ENCODE measurements at regions not wholly inside any gene's neighbourhood (a gene's known extent, or its start where the extent isn't known, plus 50 kb on each side); places are given as distances from the start of the nearest gene placed in this dataset.

DNA sequence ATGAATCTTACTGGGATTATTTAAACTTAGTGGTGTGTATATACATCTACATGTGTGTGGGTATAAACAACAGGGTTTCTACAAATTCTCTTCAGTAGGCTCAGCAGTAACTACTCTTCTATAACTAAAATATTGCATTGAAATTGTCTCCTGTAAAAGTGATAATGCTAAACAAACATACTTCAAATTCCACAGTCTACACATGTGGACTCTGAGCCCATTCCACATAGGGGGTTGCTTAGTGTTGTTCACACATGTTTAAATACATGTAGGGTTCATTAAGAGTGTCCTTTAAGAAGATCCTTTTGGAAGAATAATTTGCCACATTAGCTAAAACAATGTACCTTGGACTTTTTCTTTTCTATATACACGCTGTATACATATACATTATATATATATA, 152.8 kb upstream of the VRK2 start (continued):
- TF ChIP-seq ZZZ3 (CRISPR knock-in tag; IDR thresholded peaks at IDR 0.05; ENCODE audit: borderline replicate concordance) (no peak), HCFC1 (IDR thresholded peaks at IDR 0.05; ENCODE audit: low read depth, low read length) (no peak), SOX5 (CRISPR knock-in tag; IDR thresholded peaks at IDR 0.05; ENCODE audit: borderline replicate concordance) (0 out of 2 replicates have a peak, but pooled peaks have one; percentile 17), RFXANK (CRISPR knock-in tag; IDR thresholded peaks at IDR 0.05) (no peak), FOXC1 (CRISPR knock-in tag; IDR thresholded peaks at IDR 0.05; ENCODE audit: borderline replicate concordance) (no peak), TEAD3 (CRISPR knock-in tag; optimal IDR thresholded peaks at IDR 0.05; ENCODE audit: borderline replicate concordance) (peak; percentile 92), ZNF605 (CRISPR knock-in tag; IDR thresholded peaks at IDR 0.05) (no peak), ARID3A (IDR thresholded peaks at IDR 0.05; ENCODE audit: low read depth, low read length) (peak; percentile 40; the same call in 1 of the 2 replicates), TBX3 (IDR thresholded peaks at IDR 0.05; ENCODE audit: borderline replicate concordance) (peak; percentile 46; the same call in 1 of the 2 replicates), ZFP36 (IDR thresholded peaks at IDR 0.05; ENCODE audit: borderline replicate concordance, low read depth, low read length, partially characterized antibody) (no peak), PAXIP1 (CRISPR knock-in tag; conservative IDR thresholded peaks at IDR 0.05) (peak; percentile 56), ZNF652 (CRISPR knock-in tag; IDR thresholded peaks at IDR 0.05; ENCODE audit: borderline replicate concordance, low read depth) (no peak), HNF4A (CRISPR knock-in tag; IDR thresholded peaks at IDR 0.05) (peak; percentile 83), ZNF281 (CRISPR knock-in tag; IDR thresholded peaks at IDR 0.05; ENCODE audit: borderline replicate concordance) (peak; percentile 54; the same call in 1 of the 2 replicates), ESRRA (CRISPR knock-in tag; IDR thresholded peaks at IDR 0.05; ENCODE audit: low read depth) (no peak), ASH2L (IDR thresholded peaks at IDR 0.05; ENCODE audit: insufficient read length, low read depth, low read length) (peak; percentile 42), GATAD2A (CRISPR knock-in tag; IDR thresholded peaks at IDR 0.05) (peak; percentile 42), DPF2 (CRISPR knock-in tag; IDR thresholded peaks at IDR 0.05; ENCODE audit: borderline replicate concordance, low read depth) (no peak), IRF2 (CRISPR knock-in tag; IDR thresholded peaks at IDR 0.05) (no peak), PLRG1 (conservative IDR thresholded peaks at IDR 0.05) (no peak)
- TF ChIP-seq, protein P1, sequence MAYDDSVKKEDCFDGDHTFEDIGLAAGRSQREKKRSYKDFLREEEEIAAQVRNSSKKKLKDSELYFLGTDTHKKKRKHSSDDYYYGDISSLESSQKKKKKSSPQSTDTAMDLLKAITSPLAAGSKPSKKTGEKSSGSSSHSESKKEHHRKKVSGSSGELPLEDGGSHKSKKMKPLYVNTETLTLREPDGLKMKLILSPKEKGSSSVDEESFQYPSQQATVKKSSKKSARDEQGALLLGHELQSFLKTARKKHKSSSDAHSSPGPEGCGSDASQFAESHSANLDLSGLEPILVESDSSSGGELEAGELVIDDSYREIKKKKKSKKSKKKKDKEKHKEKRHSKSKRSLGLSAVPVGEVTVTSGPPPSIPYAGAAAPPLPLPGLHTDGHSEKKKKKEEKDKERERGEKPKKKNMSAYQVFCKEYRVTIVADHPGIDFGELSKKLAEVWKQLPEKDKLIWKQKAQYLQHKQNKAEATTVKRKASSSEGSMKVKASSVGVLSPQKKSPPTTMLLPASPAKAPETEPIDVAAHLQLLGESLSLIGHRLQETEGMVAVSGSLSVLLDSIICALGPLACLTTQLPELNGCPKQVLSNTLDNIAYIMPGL (CRISPR knock-in tag; IDR thresholded peaks at IDR 0.05; ENCODE audit: borderline replicate concordance in 1 of 2, low read depth in 1 of 2) = no peak
